Transverse colon (tissue), 4 donors: ENCODE measurements at regions not wholly inside any gene's neighbourhood (a gene's known extent, or its start where the extent isn't known, plus 50 kb on each side); places are given as distances from the start of the nearest gene placed in this dataset.

Experiments
- CTCF ChIP-seq, 5 experiments: fragments of 200-600 bp in 3 of 5; fragments of 450-650 bp in 2 of 5; sonication (generic) in 3 of 5; IDR thresholded peaks; 1 replicate in 2 of 5; 2 replicates in 3 of 5; pipeline ENCODE4 v1.5.1; 2016 to 2017; ENCODE audit warnings: antibody characterized with exemption in 5 of 5, inconsistent platforms in 3 of 5, mild to moderate bottlenecking in 2 of 5, moderate library complexity in 1 of 5
- POLR2A ChIP-seq: fragments of 450-650 bp; IDR thresholded peaks from one replicate; pipeline ENCODE4 v1.6.1; 2016; ENCODE audit warnings: antibody characterized with exemption, mild to moderate bottlenecking, moderate library complexity
- POLR2AphosphoS5 ChIP-seq, 3 donors: sonication (generic); formaldehyde crosslinking; IDR thresholded peaks; one replicate each; pipeline ENCODE4 v1.6.1; 2016; ENCODE audit warnings: antibody characterized with exemption in 3 of 3

- TF ChIP-seq CTCF (IDR thresholded peaks at IDR 0.05), result no peak
- no peak for TF ChIP-seq POLR2A
- TF ChIP-seq POLR2AphosphoS5 (IDR thresholded peaks at IDR 0.05), result no peak
Measured at GRCh38 chr5:176741561-176742211, 68.7 kb upstream of the UNC5A start.
